GM12874 (cell line): ENCODE measurements at regions not wholly inside any gene's neighbourhood (a gene's known extent, or its start where the extent isn't known, plus 50 kb on each side); places are given as distances from the start of the nearest gene placed in this dataset.

ENCODE experiments used
- TF ChIP-seq, protein P1 (sequence below): IDR thresholded peaks from 2 replicates; pipeline ENCODE4 v1.5.1; 2011; ENCODE audit warnings: low read depth, mild to moderate bottlenecking, control low read depth, low read length, moderate library complexity; ENCODE audit not compliant: insufficient read depth

DNA sequence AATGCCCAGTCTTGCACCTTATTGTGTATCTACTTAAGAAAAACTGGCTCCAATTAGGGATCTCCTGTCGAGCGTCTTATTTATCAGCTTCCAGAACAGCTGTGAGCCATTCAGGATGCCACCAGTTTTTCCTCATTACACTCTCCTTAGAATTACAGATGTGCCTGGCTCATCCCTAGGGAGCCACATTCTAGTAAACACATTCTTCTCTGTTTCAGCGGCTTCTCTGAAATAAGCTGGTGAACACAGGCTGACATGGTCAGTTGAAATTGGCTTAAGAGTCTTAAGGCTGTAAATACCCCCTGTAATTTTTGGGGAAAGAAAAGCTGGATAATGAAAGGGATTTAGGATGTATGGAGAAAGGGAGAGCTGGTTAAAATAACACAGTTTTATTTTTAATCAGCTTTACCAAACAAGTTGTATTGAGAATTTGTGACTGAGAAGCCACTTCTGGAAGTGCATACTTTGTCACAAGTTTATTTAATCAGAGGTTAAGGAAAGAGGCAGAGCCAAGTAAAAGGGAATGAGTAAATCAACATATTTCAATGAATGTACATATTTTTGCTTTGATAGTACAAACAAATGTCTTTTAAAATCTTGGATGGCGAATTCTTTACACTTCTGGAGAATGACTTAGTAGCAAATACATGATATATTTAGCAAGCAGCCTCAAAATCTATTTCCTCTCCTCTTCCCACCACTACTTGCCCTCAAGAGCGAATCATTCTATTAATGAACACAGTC lies 562.0 kb upstream of the GOT2 start:
- TF ChIP-seq, protein P1, sequence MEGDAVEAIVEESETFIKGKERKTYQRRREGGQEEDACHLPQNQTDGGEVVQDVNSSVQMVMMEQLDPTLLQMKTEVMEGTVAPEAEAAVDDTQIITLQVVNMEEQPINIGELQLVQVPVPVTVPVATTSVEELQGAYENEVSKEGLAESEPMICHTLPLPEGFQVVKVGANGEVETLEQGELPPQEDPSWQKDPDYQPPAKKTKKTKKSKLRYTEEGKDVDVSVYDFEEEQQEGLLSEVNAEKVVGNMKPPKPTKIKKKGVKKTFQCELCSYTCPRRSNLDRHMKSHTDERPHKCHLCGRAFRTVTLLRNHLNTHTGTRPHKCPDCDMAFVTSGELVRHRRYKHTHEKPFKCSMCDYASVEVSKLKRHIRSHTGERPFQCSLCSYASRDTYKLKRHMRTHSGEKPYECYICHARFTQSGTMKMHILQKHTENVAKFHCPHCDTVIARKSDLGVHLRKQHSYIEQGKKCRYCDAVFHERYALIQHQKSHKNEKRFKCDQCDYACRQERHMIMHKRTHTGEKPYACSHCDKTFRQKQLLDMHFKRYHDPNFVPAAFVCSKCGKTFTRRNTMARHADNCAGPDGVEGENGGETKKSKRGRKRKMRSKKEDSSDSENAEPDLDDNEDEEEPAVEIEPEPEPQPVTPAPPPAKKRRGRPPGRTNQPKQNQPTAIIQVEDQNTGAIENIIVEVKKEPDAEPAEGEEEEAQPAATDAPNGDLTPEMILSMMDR, result no peak

DNA sequence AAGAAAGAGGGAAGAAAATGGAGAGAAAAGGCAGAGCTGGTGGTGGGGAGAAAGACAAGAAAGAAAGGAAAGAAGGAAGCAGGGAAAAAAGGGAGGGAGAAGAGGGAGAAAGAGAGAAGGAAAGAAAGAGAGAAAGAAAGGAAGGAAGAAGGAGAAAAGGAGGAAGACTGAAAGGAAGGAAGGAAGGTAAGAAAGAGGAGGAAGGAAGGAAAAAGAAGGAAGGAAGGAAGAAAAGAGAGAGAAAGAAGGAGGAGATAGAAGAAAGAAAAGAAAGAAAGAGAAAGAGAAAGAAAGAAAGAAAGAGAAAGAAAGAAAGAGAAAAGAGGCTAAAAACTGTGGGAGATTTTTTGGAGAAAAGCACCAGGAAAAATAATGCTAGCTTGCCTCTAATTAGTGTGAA lies 561.4 kb upstream of the GOT2 start:
- TF ChIP-seq, protein P1, result no peak

DNA sequence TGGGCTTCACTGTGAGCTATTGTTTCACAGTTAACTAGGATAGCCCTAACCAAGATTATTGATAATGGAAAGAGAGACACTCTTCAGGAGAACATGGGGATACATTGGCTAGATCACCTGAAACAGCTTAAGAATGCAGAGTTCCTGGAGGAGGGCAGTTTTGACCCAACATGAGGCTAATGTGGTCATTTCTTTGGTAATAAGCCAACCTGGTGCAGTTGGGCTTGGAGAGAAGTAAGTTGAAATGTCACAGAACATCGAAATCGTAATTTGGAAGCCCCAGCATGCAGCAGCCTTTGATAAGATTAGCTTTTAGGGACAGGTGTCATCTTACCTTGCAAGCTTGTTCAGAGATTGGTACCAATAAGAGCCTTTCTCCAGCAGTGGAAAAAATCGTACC lies 556.6 kb upstream of the GOT2 start:
- TF ChIP-seq, protein P1, result no peak

DNA sequence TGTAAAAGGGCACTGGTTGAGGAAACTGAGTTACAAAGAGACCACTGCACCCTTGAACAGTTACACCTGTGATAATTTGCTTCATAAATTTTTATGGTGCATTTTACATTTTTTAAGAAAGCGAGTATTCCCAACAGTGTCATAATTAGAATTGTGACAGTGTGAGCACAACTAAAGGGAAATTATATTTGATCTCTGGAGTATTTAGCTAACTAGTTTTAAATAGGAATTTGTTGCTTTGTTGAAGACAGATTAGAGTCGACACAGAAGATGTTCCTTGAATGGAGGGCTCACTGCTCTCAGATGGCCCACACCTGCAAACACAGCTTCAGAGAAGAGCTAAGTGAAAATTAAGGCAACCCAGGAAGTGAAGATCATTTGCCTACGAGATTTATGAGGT lies 555.0 kb upstream of the GOT2 start:
- TF ChIP-seq, protein P1, result no peak

DNA sequence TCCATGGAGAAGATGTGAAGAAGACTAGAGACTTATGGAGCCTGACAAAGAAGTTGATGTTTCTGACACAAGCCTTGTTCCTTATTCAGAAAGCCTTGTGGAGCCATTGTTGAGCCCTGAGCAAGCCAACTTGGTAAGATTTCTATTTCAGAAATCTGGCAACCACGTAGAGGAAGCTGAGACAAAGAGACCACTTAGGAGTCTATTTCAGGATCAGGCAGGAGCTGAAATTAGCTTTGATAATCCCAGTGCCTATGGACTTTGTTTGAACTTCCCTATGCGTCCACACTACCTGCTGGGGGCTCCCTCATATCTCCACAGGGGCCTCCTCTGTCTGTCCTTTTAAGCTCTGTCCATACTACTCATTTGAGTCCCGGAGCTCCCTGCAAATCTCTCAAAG lies 540.0 kb upstream of the GOT2 start:
- TF ChIP-seq, protein P1, result no peak

DNA sequence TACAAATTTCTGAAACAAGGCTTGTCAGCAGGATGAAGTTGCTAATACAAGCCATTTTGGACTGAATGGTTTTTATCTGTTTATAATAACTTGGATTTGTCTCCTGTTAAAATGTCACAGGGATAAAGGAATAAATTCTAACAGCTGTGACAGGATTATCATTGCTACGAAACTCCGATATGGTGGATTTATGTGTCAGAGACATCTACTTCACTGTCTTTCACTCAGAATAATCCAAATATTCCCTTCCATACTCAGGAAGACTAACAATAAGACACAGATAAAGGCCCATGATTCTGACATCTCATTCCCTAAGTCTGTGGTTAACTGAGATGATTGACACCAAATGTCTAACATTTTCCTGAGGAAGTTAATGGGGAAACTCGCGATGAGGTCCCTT lies 529.8 kb upstream of the GOT2 start:
- TF ChIP-seq, protein P1, result no peak

DNA sequence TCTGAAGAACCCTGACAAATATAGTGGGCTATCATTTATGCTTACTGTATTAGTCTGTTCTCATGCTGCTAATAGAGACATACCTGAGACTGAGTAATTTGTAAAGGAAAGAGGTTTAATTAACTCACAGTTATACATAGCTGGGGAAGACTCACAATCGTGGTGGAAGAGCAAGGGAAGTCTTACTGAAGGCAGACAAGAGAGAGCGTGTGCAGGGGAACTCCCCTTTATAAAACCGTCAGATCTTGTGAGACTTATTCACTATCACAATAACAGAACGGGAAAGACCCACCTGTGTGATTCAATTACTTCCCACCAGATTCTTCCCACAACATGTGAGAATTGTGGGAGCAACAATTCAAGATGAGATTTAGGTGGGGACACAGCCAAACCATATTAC lies 526.8 kb upstream of the GOT2 start:
- TF ChIP-seq, protein P1, result no peak
